AG04450 (cell line): ENCODE measurements at regions not wholly inside any gene's neighbourhood (a gene's known extent, or its start where the extent isn't known, plus 50 kb on each side); places are given as distances from the start of the nearest gene placed in this dataset.

Source experiments
- CTCF ChIA-PET: fragments of 300-600, 350-600 bp; formaldehyde crosslinking; extraction: SDS; loops from one replicate; lab custom pipeline; 2022; ENCODE audit warnings: antibody characterized with exemption, inconsistent platforms; lab: Charles Lee
- POLR2A ChIA-PET: fragments of 350-600 bp; formaldehyde crosslinking; extraction: SDS; loops from one replicate; lab custom pipeline; 2021; ENCODE audit warnings: antibody characterized with exemption, inconsistent platforms; lab: Yijun Ruan, JAX
- DNase-seq: peaks from one replicate; pipeline ENCODE4 v3.0.0-alpha.2; 2011; ENCODE audit warnings: low read depth, low spot score
- H3K27ac ChIP-seq: one replicate; pipeline ENCODE4 v1.5.1; 2012; ENCODE audit warnings: low read depth, low read length, control low read depth
- H3K27me3 ChIP-seq: one replicate; pipeline ENCODE4 v1.6.0; 2012; ENCODE audit warnings: low read length; ENCODE audit not compliant: control insufficient read depth, insufficient read depth
- H3K4me3 ChIP-seq: 2 replicates; pipeline ENCODE4 v1.5.1; 2011; ENCODE audit warnings: mild to moderate bottlenecking, low read depth, low read length, control low read depth
- H3K9me3 ChIP-seq: 2 replicates; pipeline ENCODE4 v1.5.1; 2012; ENCODE audit warnings: low read length; ENCODE audit not compliant: control insufficient read depth, insufficient read depth
- TF ChIP-seq, protein P1 (sequence below): IDR thresholded peaks from 2 replicates; pipeline ENCODE4 v1.5.1; 2011; ENCODE audit warnings: low read depth, low read length, control low read depth, inconsistent platforms

DNA sequence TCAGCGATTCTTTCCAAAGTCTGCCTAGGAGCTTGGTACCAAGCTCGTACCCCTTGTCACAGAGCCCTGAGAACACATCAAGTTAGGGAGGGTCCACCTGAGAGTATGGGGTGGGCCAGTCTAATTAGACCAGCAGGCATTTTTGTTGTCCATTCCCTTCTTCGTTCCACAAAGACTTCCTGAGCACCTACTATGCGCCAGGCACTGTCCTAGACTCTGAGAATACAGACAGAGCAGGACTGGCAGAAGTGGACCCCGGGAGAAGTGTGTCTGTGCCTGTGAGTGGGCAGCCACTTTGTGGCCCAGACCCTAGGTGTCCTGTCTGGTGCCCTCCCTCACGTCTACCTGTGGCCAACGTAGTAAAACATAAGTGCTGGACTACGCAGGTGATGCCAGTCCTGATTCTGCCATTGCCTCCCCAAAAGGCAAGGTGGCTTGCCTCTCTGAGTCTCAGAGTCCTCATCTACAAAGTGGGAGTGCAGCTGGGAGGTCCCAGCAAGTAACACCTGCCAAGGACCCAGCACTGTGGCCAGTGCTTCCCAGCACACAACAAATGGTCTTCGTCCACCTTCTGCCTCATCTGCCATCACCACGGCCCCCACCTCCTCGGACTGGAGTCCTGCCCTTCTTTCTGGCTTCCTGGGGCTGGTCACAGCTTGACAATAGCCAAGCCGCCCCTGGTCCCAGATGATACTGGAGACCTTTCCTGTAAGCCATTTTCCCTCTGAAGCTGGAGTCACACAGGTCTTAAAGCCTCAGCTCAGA lies 54.3 kb upstream of the DUSP5 start:
- Histone ChIP-seq H3K27ac (no peak overlapping the region), H3K4me3 (no peak overlapping the region), H3K27me3 (no peaks in the 10 kb centered on the region), H3K9me3 (no peaks in the 10 kb centered on the region)
- TF ChIP-seq, protein P1, sequence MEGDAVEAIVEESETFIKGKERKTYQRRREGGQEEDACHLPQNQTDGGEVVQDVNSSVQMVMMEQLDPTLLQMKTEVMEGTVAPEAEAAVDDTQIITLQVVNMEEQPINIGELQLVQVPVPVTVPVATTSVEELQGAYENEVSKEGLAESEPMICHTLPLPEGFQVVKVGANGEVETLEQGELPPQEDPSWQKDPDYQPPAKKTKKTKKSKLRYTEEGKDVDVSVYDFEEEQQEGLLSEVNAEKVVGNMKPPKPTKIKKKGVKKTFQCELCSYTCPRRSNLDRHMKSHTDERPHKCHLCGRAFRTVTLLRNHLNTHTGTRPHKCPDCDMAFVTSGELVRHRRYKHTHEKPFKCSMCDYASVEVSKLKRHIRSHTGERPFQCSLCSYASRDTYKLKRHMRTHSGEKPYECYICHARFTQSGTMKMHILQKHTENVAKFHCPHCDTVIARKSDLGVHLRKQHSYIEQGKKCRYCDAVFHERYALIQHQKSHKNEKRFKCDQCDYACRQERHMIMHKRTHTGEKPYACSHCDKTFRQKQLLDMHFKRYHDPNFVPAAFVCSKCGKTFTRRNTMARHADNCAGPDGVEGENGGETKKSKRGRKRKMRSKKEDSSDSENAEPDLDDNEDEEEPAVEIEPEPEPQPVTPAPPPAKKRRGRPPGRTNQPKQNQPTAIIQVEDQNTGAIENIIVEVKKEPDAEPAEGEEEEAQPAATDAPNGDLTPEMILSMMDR = no peak
- no peak for DNase-seq
- POLR2A ChIA-PET = no interaction called here
- CTCF ChIA-PET = no interaction called here

DNA sequence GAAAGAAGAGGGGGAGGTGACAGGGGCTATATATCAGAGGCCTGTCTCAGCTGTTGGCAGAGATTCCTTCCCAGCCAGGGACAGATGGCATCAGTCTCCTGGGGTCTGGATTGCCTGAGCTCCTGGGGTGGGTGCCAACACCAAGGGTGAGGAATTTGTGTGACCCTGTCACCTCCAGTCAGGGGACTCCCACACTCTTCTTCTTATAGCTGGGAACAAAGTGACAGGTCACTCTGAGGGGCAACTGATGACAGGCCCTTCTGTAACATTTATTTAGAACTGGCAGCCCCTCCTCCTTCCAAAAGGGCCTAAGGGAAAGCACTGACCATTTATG lies 53.7 kb upstream of the DUSP5 start:
- DNase-seq = no peak
- ChIA-PET CTCF (no interaction called here), POLR2A (no interaction called here)
- TF ChIP-seq, protein P1 = no peak
- H3K27me3 ChIP-seq = no peaks in the 10 kb centered on the region
- H3K9me3 ChIP-seq = no peaks in the 10 kb centered on the region
- H3K4me3 ChIP-seq = no peak overlapping the region
- no peak overlapping the region for H3K27ac ChIP-seq

DNA sequence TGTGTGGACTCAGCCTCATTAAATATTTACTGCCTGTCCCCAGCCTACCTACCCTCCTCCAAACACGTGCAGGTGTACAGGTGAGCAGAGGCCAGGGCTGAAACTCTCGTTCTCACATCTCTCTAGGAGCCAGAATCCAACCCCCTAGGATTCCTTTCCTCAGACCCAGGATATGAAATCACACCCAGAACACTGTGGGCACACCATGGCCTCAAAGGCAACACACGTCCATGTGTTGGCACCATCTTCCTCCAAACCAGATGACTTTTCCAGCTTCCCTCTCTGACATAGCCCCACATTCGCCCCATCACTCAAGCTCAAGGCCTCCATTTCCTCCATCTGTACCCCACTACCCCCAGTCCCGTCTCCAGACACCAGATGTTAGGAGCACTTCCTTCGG lies 51.8 kb upstream of the DUSP5 start:
- no peak for DNase-seq
- Histone ChIP-seq H3K27me3 (no peaks in the 10 kb centered on the region), H3K27ac (no peak overlapping the region), H3K9me3 (no peaks in the 10 kb centered on the region), H3K4me3 (no peak overlapping the region)
- CTCF ChIA-PET = interaction anchor here (1.0 kb wide), 1 partner anchor 54 kb away, joined by 4 read pairs; no protein-coding TSS in a partner anchor
- TF ChIP-seq, protein P1 = no peak
- POLR2A ChIA-PET = no interaction called here

DNA sequence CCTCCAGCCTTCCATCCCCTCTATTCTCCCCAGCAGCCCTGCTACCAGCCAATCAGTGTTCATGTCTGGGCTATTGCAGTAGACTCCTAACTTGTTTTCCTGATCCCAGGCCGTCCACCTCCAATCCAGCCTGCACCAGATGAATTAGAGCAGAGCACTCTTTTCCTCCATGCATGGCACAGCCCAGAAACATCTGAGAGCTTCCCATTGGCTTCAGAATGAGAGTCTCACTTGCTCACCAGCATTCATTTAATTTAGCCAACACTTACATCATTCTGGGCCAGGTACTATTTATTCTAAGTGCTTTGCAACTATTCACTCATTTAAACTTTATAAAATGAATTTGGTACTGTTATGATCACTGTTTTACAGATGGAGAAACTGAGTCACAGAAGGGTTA lies 51.4 kb upstream of the DUSP5 start:
- CTCF ChIA-PET = interaction anchor here (1.0 kb wide), 1 partner anchor 53 kb away, joined by 4 read pairs; no protein-coding TSS in a partner anchor
- Histone ChIP-seq H3K4me3 (no peak overlapping the region), H3K27me3 (no peaks in the 10 kb centered on the region), H3K27ac (no peak overlapping the region), H3K9me3 (no peaks in the 10 kb centered on the region)
- POLR2A ChIA-PET = no interaction called here
- DNase-seq = no peak
- TF ChIP-seq, protein P1 = no peak

DNA sequence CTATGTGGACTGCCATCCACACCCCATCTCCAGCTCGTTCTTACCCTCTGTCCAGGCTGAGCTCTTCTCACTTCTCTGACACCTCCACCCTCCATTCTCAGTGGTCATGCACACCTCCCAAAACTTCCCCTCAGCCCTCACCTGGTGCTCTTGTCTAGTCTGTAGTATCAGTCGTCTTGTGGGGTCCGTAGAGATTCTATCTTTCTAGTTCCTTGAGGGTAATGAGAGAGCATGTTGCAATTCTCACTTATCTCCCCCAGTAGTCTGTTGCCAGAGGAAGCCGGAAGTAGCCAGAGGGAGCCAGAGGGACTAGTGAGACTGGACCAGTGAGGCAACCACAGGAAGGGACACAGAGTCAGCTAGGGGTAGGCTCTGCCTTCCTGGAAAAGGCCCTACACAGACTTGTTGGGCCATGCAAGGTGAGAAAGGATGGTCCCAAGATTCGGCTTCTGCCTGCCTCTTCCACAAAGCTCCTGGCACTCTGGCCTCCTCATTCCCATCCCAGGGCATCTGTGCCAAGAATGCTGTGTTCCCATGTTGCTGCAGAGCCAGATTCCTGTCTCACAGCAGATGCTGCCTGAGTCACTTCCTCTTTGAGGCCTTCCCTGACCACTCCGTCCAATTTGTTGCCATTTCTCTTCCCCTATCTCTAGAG lies 50.6 kb upstream of the DUSP5 start:
- H3K4me3 ChIP-seq = no peak overlapping the region
- TF ChIP-seq, protein P1 = peak; percentile 38
- no peaks in the 10 kb centered on the region for H3K27me3 ChIP-seq
- no peaks in the 10 kb centered on the region for H3K9me3 ChIP-seq
- POLR2A ChIA-PET = interaction anchor here (0.8 kb wide), 1 partner anchor 40 kb away, joined by 3 read pairs; no protein-coding TSS in a partner anchor
- peak; percentile 73 for DNase-seq
- CTCF ChIA-PET = interaction anchor here (1.0 kb wide), 1 partner anchor 52 kb away, joined by 4 read pairs; no protein-coding TSS in a partner anchor
- H3K27ac ChIP-seq = peak overlapping the region; percentile 78
